Endothelial cell of umbilical vein (primary cell): ENCODE measurements at regions not wholly inside any gene's neighbourhood (a gene's known extent, or its start where the extent isn't known, plus 50 kb on each side); places are given as distances from the start of the nearest gene placed in this dataset.
A peak's percentile ranks its signal among the peaks of the same experiment; 100 is the strongest.

ENCODE experiments used
- BruUV-seq: library from RNA; stranded (reverse); fragments of 400-500 nt; replicated peaks from 2 replicates; lab custom pipeline; 2021; lab: Mats Ljungman, UMichigan
- CTCF ChIA-PET: fragments of 300-600, 350-600 bp; sonication (Branson Sonifier 250); formaldehyde crosslinking; loops from one replicate; lab custom pipeline; 2021; ENCODE audit warnings: antibody characterized with exemption, inconsistent platforms; lab: Charles Lee
- POLR2A ChIA-PET: fragments of 300-600, 350-600 bp; sonication (Branson Sonifier 250); formaldehyde crosslinking; loops from one replicate; lab custom pipeline; 2021; ENCODE audit warnings: antibody characterized with exemption, inconsistent platforms; lab: Charles Lee
- DNase-seq: peaks from one replicate; pipeline ENCODE4 v3.0.0-alpha.2; 2011; ENCODE audit warnings: low read depth, low spot score
- FAIRE-seq: peaks from 2 replicates; lab custom pipeline; 2011; peaks lifted over from hg19 to GRCh38; lab: Jason Lieb, UNC
- H2AFZ ChIP-seq: 2 replicates; pipeline ENCODE4 v1.6.0; 2012; ENCODE audit warnings: low read depth, low read length, control low read depth, inconsistent platforms
- H3K27ac ChIP-seq: 2 replicates; pipeline ENCODE4 v1.5.1; 2011; ENCODE audit warnings: low read depth, mild to moderate bottlenecking, control low read depth, low read length, moderate library complexity; ENCODE audit not compliant: insufficient read depth
- H3K27me3 ChIP-seq, 2 experiments: 2 replicates each; pipeline versions ENCODE4 v1.6.0 to v1.6.1; 2011; ENCODE audit warnings: low read length in 2 of 2, mixed read lengths in 1 of 2; ENCODE audit not compliant: control insufficient read depth in 2 of 2, insufficient read depth in 2 of 2
- H3K36me3 ChIP-seq, 2 experiments: 2 replicates in 1 of 2; 3 replicates in 1 of 2; pipeline ENCODE4 v1.5.1; 2011; ENCODE audit warnings: low read length in 2 of 2, mild to moderate bottlenecking in 1 of 2, moderate library complexity in 1 of 2; ENCODE audit not compliant: control insufficient read depth in 2 of 2, insufficient read depth in 2 of 2; ENCODE audit errors: extremely low read depth in 1 of 2
- H3K4me1 ChIP-seq: 3 replicates; pipeline ENCODE4 v1.5.1; 2011; ENCODE audit warnings: mild to moderate bottlenecking, low read length; ENCODE audit not compliant: control insufficient read depth, insufficient read depth; ENCODE audit errors: extremely low read depth
- H3K4me2 ChIP-seq: 2 replicates; pipeline ENCODE4 v1.6.1; 2011; ENCODE audit warnings: low read length, control low read depth, mixed read lengths; ENCODE audit not compliant: insufficient read depth
- H3K4me3 ChIP-seq, 3 experiments: fragments of 200-600 bp in 1 of 3; sonication (generic), shearing (Covaris generic) in 1 of 3; replicated peaks in 1 of 3; 2 replicates each; pipeline ENCODE4 v1.5.1; 2011 to 2016; ENCODE audit warnings: control low read depth in 3 of 3, low read length in 3 of 3, mild to moderate bottlenecking in 2 of 3, inconsistent platforms in 1 of 3, low read depth in 1 of 3, moderate library complexity in 1 of 3; ENCODE audit not compliant: insufficient read depth in 1 of 3
- H3K79me2 ChIP-seq: 2 replicates; pipeline ENCODE4 v1.6.0; 2012; ENCODE audit warnings: low read length, inconsistent platforms; ENCODE audit not compliant: control insufficient read depth, insufficient read depth
- H3K9ac ChIP-seq: replicated peaks from 2 replicates; pipeline ENCODE3; 2011; ENCODE audit warnings: low read length, control low read depth; ENCODE audit not compliant: insufficient read depth; ENCODE audit errors: extremely low read depth
- H3K9me1 ChIP-seq: replicated peaks from 3 replicates; pipeline ENCODE4 v1.6.0; 2011; ENCODE audit warnings: mild to moderate bottlenecking, low read length; ENCODE audit not compliant: control insufficient read depth, insufficient read depth; ENCODE audit errors: extremely low read depth
- H3K9me3 ChIP-seq: replicated peaks from 2 replicates; pipeline ENCODE4 v1.5.1; 2012; ENCODE audit warnings: low read length, inconsistent platforms; ENCODE audit not compliant: control insufficient read depth, insufficient read depth
- H4K20me1 ChIP-seq: replicated peaks from 2 replicates; pipeline ENCODE3; 2011; ENCODE audit warnings: mild to moderate bottlenecking, low read length; ENCODE audit not compliant: control insufficient read depth, insufficient read depth; ENCODE audit errors: extremely low read depth
- CTCF ChIP-seq, 2 donors: IDR thresholded peaks; 1 replicate in 1 of 2; 2 replicates in 1 of 2; pipeline ENCODE4 v1.5.1; 2011; ENCODE audit warnings: low read length in 2 of 2, mild to moderate bottlenecking in 2 of 2, moderate library complexity in 2 of 2, control low read depth in 1 of 2, inconsistent platforms in 1 of 2, low read depth in 1 of 2; ENCODE audit not compliant: insufficient read depth in 1 of 2; ENCODE audit errors: extremely low read depth in 1 of 2
- EZH2 ChIP-seq: IDR thresholded peaks from 2 replicates; pipeline ENCODE4 v1.6.1; 2012; ENCODE audit warnings: borderline replicate concordance, low read depth, mild to moderate bottlenecking, moderate library complexity, low read length, inconsistent platforms; ENCODE audit not compliant: severe bottlenecking
- FOS ChIP-seq: IDR thresholded peaks from 2 replicates; pipeline ENCODE4 v1.6.1; 2011; ENCODE audit warnings: mild to moderate bottlenecking, low read length, moderate library complexity, borderline replicate concordance; ENCODE audit not compliant: insufficient read depth
- GATA2 ChIP-seq: IDR thresholded peaks from 2 replicates; pipeline ENCODE4 v1.7.0; 2011; ENCODE audit warnings: low read depth, mild to moderate bottlenecking, moderate library complexity, mixed read lengths, low read length; ENCODE audit not compliant: insufficient read length, insufficient read depth
- JUN ChIP-seq: IDR thresholded peaks from 2 replicates; pipeline ENCODE4 v1.6.1; 2011; ENCODE audit warnings: borderline replicate concordance, low read depth; ENCODE audit not compliant: insufficient read length, insufficient read depth
- MAX ChIP-seq: IDR thresholded peaks from 2 replicates; pipeline ENCODE4 v1.6.1; 2011; ENCODE audit not compliant: insufficient read depth, insufficient read length
- POLR2A ChIP-seq: IDR thresholded peaks from 2 replicates; pipeline ENCODE4 v1.6.1; 2012; ENCODE audit warnings: low read depth, mild to moderate bottlenecking, control low read depth, low read length
- dilution Hi-C: fragments of 300-500 bp; cut with MboI; formaldehyde crosslinking; loops from one replicate; pipeline ENCODE4 v1.15.0; 2019; ENCODE audit warnings: low sequenced_read_pairs; ENCODE audit not compliant: extremely low pct_ligation_motif_present
- intact Hi-C: fragments of 100-400 bp; cut with micrococcal nuclease; formaldehyde crosslinking; loops from one replicate; pipeline ENCODE4 v1.10.0; 2022

DNA sequence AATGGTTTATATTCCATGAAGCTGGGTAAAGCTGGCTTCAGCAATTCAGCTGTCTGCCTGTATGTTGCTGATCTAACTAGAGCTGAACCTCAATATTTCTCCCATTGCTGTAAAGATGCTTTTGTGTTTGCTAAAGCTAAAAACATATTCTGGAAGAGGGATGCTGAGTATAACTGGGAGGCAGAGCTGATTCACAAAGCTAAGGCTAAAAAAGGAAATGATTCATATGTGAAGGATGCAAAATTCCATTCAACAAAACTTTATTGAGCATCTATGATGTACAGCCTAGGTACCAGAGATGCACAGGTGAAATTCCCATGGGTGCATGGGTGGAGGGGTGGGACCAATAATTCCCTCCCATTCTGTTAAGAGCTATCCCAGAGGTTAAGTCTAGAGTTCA, 193.9 kb downstream of the KIF18A start:
- no peaks in the 10 kb centered on the region for H4K20me1 ChIP-seq
- H3K9me3 ChIP-seq, result no peaks in the 10 kb centered on the region
- H3K9me1 ChIP-seq, result no peaks in the 10 kb centered on the region
- BruUV-seq, result no TSS peak
- TF ChIP-seq POLR2A (no peak), EZH2 (no peak), JUN (peak; percentile 8), FOS (peak; percentile 58), MAX (no peak), CTCF (IDR thresholded peaks at IDR 0.05; ENCODE audit: extremely low read depth in 1 of 2, insufficient read depth in 1 of 2, low read depth in 1 of 2, low read length in 2 of 2) (no peak), GATA2 (no peak)
- no peak overlapping the region for H3K4me2 ChIP-seq
- FAIRE-seq (peak; percentile 70), DNase-seq (no peak)
- H3K4me3 ChIP-seq, result no peak overlapping the region
- H3K36me3 ChIP-seq, result no peaks in the 10 kb centered on the region
- no peaks in the 10 kb centered on the region for H3K27me3 ChIP-seq
- CTCF ChIA-PET, result no interaction called here
- H3K79me2 ChIP-seq, result no peaks in the 10 kb centered on the region
- no peak overlapping the region for H3K9ac ChIP-seq
- H2AFZ ChIP-seq, result no peak overlapping the region
- intact Hi-C loops, result no loop called here
- H3K27ac ChIP-seq, result no peak overlapping the region
- dilution Hi-C loops, result no loop called here
- peaks cover 4% of the 10 kb centered on the region for H3K4me1 ChIP-seq
- POLR2A ChIA-PET, result no interaction called here
